HepG2 (cell line): ENCODE measurements at regions not wholly inside any gene's neighbourhood (a gene's known extent, or its start where the extent isn't known, plus 50 kb on each side); places are given as distances from the start of the nearest gene placed in this dataset.

ENCODE experiments used
- ATAC-seq: fragments of 200-7000 bp; cut with Tn5 transposase; 3 replicates; pipeline ENCODE4 v1.9.1; 2020; ENCODE audit warnings: mild to moderate bottlenecking, moderate library complexity
- BruUV-seq: library from RNA; stranded (reverse); fragments of 400-500 nt; replicated peaks from 2 replicates; lab custom pipeline; 2021; lab: Mats Ljungman, UMichigan
- CTCF ChIA-PET: fragments of 300-600 bp; formaldehyde crosslinking; extraction: SDS; loops from one replicate; lab custom pipeline; 2021; ENCODE audit warnings: low total read pairs, inconsistent platforms, low intra/inter-chr PET ratio; lab: Yijun Ruan, JAX
- POLR2A ChIA-PET: fragments of 350-600 bp; sonication (Branson Sonifier 250); formaldehyde crosslinking; loops from one replicate; lab custom pipeline; 2020; ENCODE audit warnings: antibody characterized with exemption, inconsistent platforms; lab: Yijun Ruan, JAX
- DNase-seq: peaks from one replicate; pipeline ENCODE4 v3.0.0-alpha.2; 2015; ENCODE audit warnings: low spot score
- FAIRE-seq: peaks from 3 replicates; lab custom pipeline; 2011; peaks lifted over from hg19 to GRCh38; lab: Jason Lieb, UNC
- H2AFZ ChIP-seq: one replicate; pipeline ENCODE4 v1.6.1; 2011; ENCODE audit warnings: low read length, inconsistent platforms
- H3K27ac ChIP-seq: fragments of 300-600 bp; 3 replicates; pipeline ENCODE4 v1.8.0; 2011; ENCODE audit warnings: mixed run types, mild to moderate bottlenecking, mixed read lengths, low read length, inconsistent platforms; ENCODE audit not compliant: insufficient read depth; ENCODE audit errors: extremely low read length
- H3K27me3 ChIP-seq, 2 experiments: fragments of 200-600 bp in 1 of 2; 2 replicates in 1 of 2; 3 replicates in 1 of 2; pipeline versions ENCODE4 v1.6.0 to v1.8.0; 2011; ENCODE audit warnings: low read length in 2 of 2, mild to moderate bottlenecking in 2 of 2, moderate library complexity in 2 of 2, inconsistent platforms in 1 of 2; ENCODE audit not compliant: insufficient read depth in 2 of 2, control insufficient read depth in 1 of 2
- H3K36me3 ChIP-seq, 2 experiments: fragments of 200-600 bp in 1 of 2; replicated peaks in 1 of 2; 2 replicates in 1 of 2; 3 replicates in 1 of 2; pipeline versions ENCODE4 v1.5.1 to v1.8.0; 2011; ENCODE audit warnings: low read length in 2 of 2, inconsistent platforms in 1 of 2; ENCODE audit not compliant: insufficient read depth in 2 of 2, control insufficient read depth in 1 of 2
- H3K4me1 ChIP-seq: 2 replicates; pipeline ENCODE4 v1.5.1; 2012; ENCODE audit warnings: low read length, inconsistent platforms; ENCODE audit not compliant: insufficient read depth
- H3K4me2 ChIP-seq: 2 replicates; pipeline ENCODE4 v1.6.0; 2011; ENCODE audit warnings: low read depth, low read length, inconsistent platforms
- H3K4me3 ChIP-seq, 3 experiments: fragments of 200-600 bp in 1 of 3; sonication (generic), shearing (Covaris generic) in 1 of 3; replicated peaks in 1 of 3; 2 replicates each; pipeline ENCODE4 v1.5.1; 2011 to 2016; ENCODE audit warnings: low read length in 3 of 3, inconsistent platforms in 2 of 3, low read depth in 2 of 3, mild to moderate bottlenecking in 2 of 3, control low read depth in 1 of 3, mixed read lengths in 1 of 3; ENCODE audit not compliant: insufficient read depth in 1 of 3
- H3K79me2 ChIP-seq: one replicate; pipeline ENCODE4 v1.6.1; 2011; ENCODE audit warnings: low read length, inconsistent platforms; ENCODE audit not compliant: insufficient read depth
- H3K9ac ChIP-seq: 2 replicates; pipeline ENCODE4 v1.6.0; 2011; ENCODE audit warnings: mild to moderate bottlenecking, low read depth, low read length, inconsistent platforms; ENCODE audit not compliant: insufficient read depth
- H3K9me3 ChIP-seq: 2 replicates; pipeline ENCODE4 v1.5.1; 2012; ENCODE audit warnings: mild to moderate bottlenecking, low read length
- H4K20me1 ChIP-seq: 2 replicates; pipeline ENCODE4 v1.6.0; 2011; ENCODE audit warnings: inconsistent platforms, mild to moderate bottlenecking, low read length, moderate library complexity; ENCODE audit not compliant: insufficient read depth
- CSRNP1 ChIP-seq: sonication (generic); formaldehyde crosslinking; IDR thresholded peaks from 2 replicates; pipeline ENCODE4 v1.8.1; 2023; ENCODE audit warnings: mild to moderate bottlenecking, missing genetic modification reagents
- GABPB1 ChIP-seq: IDR thresholded peaks from 2 replicates; pipeline ENCODE4 v1.6.1; 2016; ENCODE audit warnings: mild to moderate bottlenecking, missing genetic modification reagents, moderate library complexity, missing compliant biosample characterization
- IRF9 ChIP-seq: sonication (generic); formaldehyde crosslinking; IDR thresholded peaks from 2 replicates; pipeline ENCODE4 v1.8.0; 2022; ENCODE audit warnings: missing genetic modification reagents, mild to moderate bottlenecking, borderline replicate concordance
- KDM1A ChIP-seq: IDR thresholded peaks from 2 replicates; pipeline ENCODE4 v1.6.1; 2016; ENCODE audit warnings: missing compliant biosample characterization
- KLF16 ChIP-seq, 2 experiments: sonication (generic) in 1 of 2; formaldehyde crosslinking in 1 of 2; IDR thresholded peaks; 2 replicates each; pipeline versions ENCODE4 v1.6.1 to v1.8.0; 2016 to 2023; ENCODE audit warnings: missing genetic modification reagents in 2 of 2, missing compliant biosample characterization in 1 of 2
- MED1 ChIP-seq: sonication (generic); formaldehyde crosslinking; IDR thresholded peaks from 2 replicates; pipeline ENCODE4 v1.4.0; 2020; ENCODE audit warnings: missing genetic modification reagents
- NFYB ChIP-seq: sonication (generic); formaldehyde crosslinking; IDR thresholded peaks from 2 replicates; pipeline ENCODE4 v1.4.0; 2020; ENCODE audit warnings: missing genetic modification reagents
- RAD51 ChIP-seq: fragments of 450-650 bp; IDR thresholded peaks from 2 replicates; pipeline ENCODE4 v1.6.1; 2016; ENCODE audit warnings: borderline replicate concordance
- SP2 ChIP-seq: sonication (generic); formaldehyde crosslinking; IDR thresholded peaks from 2 replicates; pipeline ENCODE4 v1.5.1; 2020; ENCODE audit warnings: mild to moderate bottlenecking, missing genetic modification reagents
- ZBTB2 ChIP-seq: sonication (generic); formaldehyde crosslinking; IDR thresholded peaks from 2 replicates; pipeline ENCODE4 v1.8.0; 2022; ENCODE audit warnings: low read depth, missing genetic modification reagents
- ZBTB46 ChIP-seq: sonication (generic); formaldehyde crosslinking; IDR thresholded peaks from 2 replicates; pipeline ENCODE4 v1.4.0; 2020; ENCODE audit warnings: mild to moderate bottlenecking, missing genetic modification reagents, borderline replicate concordance
- ZKSCAN5 ChIP-seq: sonication (generic); formaldehyde crosslinking; IDR thresholded peaks from 2 replicates; pipeline ENCODE4 v1.5.1; 2020; ENCODE audit warnings: mild to moderate bottlenecking, missing genetic modification reagents
- ZNF550 ChIP-seq: sonication (generic); formaldehyde crosslinking; IDR thresholded peaks from 2 replicates; pipeline ENCODE4 v1.4.0; 2020; ENCODE audit warnings: mild to moderate bottlenecking, missing genetic modification reagents, borderline replicate concordance
- ZNF737 ChIP-seq: sonication (generic); formaldehyde crosslinking; IDR thresholded peaks from 2 replicates; pipeline ENCODE4 v1.5.0; 2020; ENCODE audit warnings: missing genetic modification reagents, mild to moderate bottlenecking, borderline replicate concordance
- ZNF775 ChIP-seq: sonication (generic); formaldehyde crosslinking; IDR thresholded peaks from 2 replicates; pipeline ENCODE4 v1.4.0; 2020; ENCODE audit warnings: missing genetic modification reagents, mild to moderate bottlenecking, moderate library complexity, borderline replicate concordance
- WGBS: methylation state at CpG from one replicate; pipeline ENCODE4 v1.1.6; 2017; ENCODE audit warnings: low lambda C conversion rate; 5-methylcytosine and 5-hydroxymethylcytosine counted together
- in situ Hi-C: cut with HindIII; loops from 2 replicates; pipeline ENCODE4 v1.10.0; 2017; ENCODE audit warnings: low pct_unique_long_range_greater_than_20kb; ENCODE audit not compliant: extremely low pct_ligation_motif_present
- intact Hi-C: fragments of 100-400 bp; cut with micrococcal nuclease; formaldehyde crosslinking; loops from one replicate; pipeline ENCODE4 v1.10.0; 2022; ENCODE audit not compliant: unreplicated experiment

GRCh38 chr1:68720476-68720875 lies 223.6 kb upstream of the DEPDC1 start:
- Histone ChIP-seq H3K36me3 (no peaks in the 10 kb centered on the region), H3K27ac (no peak overlapping the region), H4K20me1 (no peaks in the 10 kb centered on the region), H3K4me1 (no peaks in the 10 kb centered on the region), H3K27me3 (no peaks in the 10 kb centered on the region), H3K79me2 (no peaks in the 10 kb centered on the region), H2AFZ (no peak overlapping the region), H3K4me2 (no peak overlapping the region), H3K4me3 (no peak overlapping the region), H3K9me3 (peaks cover 93% of the 10 kb centered on the region), H3K9ac (no peak overlapping the region)
- FAIRE-seq (no peak), DNase-seq (no peak), ATAC-seq (no peak)
- 7% methylated on average over 1 of the region's 1 CpG for WGBS
- ChIA-PET POLR2A (no interaction called here), CTCF (no interaction called here)
- TF ChIP-seq MED1 (CRISPR knock-in tag) (no peak), SP2 (CRISPR knock-in tag) (no peak), ZNF737 (no peak), ZNF550 (no peak), RAD51 (peak; percentile 71), ZNF775 (CRISPR knock-in tag) (no peak), NFYB (CRISPR knock-in tag) (no peak)
- in situ Hi-C loops (no loop called here), intact Hi-C loops (no loop called here)
- BruUV-seq = no TSS peak

- DNase-seq (no peak), FAIRE-seq (no peak), ATAC-seq (no peak)
- H3K9ac ChIP-seq = no peak overlapping the region
- no peak overlapping the region for H3K4me2 ChIP-seq
- WGBS = 0% methylated on average over 1 of the region's 1 CpG
- H3K79me2 ChIP-seq = no peaks in the 10 kb centered on the region
- POLR2A ChIA-PET = no interaction called here
- CTCF ChIA-PET = no interaction called here
- no TSS peak for BruUV-seq
- H3K36me3 ChIP-seq = no peaks in the 10 kb centered on the region
- H3K27ac ChIP-seq = no peak overlapping the region
- no peaks in the 10 kb centered on the region for H4K20me1 ChIP-seq
- no peaks in the 10 kb centered on the region for H3K4me1 ChIP-seq
- H3K9me3 ChIP-seq = peaks cover 80% of the 10 kb centered on the region
- in situ Hi-C loops = no loop called here
- H3K27me3 ChIP-seq = no peaks in the 10 kb centered on the region
- no peak overlapping the region for H2AFZ ChIP-seq
- intact Hi-C loops = no loop called here
- H3K4me3 ChIP-seq = no peak overlapping the region
- no peak for TF ChIP-seq KDM1A (CRISPR knock-in tag)
- TF ChIP-seq ZKSCAN5 (CRISPR knock-in tag) = no peak
- TF ChIP-seq IRF9 = no peak
- no peak for TF ChIP-seq ZBTB2 (CRISPR knock-in tag)
- TF ChIP-seq KLF16 (CRISPR knock-in tag; IDR thresholded peaks at IDR 0.05) = no peak
- no peak for TF ChIP-seq ZBTB46 (CRISPR knock-in tag)
- TF ChIP-seq CSRNP1 (CRISPR knock-in tag) = no peak
- no peak for TF ChIP-seq GABPB1 (CRISPR knock-in tag)
Measured at GRCh38 chr1:68723791-68724190, 226.9 kb upstream of the DEPDC1 start.
